Cerebellar nuclear complex (tissue), 1 donor: ENCODE measurements at regions not wholly inside any gene's neighbourhood (a gene's known extent, or its start where the extent isn't known, plus 50 kb on each side); places are given as distances from the start of the nearest gene placed in this dataset.

ENCODE experiments used
- DNase-seq, 2 experiments: peaks; one replicate each; lab custom pipeline; 2025; lab: John Stamatoyannopoulos, UW

DNA sequence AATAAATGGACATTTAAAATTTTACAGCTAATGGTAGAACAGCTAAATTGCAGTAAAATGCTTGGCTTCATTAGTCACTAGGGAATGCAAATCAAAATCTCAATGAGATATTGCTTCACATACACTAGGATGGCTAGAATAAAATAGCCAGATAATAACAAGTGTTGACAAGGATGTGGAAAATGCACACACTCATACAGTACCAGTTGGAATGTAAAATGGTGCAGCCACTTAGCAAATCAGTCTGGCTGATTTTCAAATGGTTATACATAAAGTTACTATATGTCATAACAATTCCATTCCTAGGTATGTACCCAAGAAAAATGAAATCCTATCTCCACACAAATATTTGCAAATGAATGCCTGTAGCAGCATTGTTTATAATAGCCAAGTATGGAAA is 452.1 kb downstream of the HDGFL1 start:
- DNase-seq: no peak

DNA sequence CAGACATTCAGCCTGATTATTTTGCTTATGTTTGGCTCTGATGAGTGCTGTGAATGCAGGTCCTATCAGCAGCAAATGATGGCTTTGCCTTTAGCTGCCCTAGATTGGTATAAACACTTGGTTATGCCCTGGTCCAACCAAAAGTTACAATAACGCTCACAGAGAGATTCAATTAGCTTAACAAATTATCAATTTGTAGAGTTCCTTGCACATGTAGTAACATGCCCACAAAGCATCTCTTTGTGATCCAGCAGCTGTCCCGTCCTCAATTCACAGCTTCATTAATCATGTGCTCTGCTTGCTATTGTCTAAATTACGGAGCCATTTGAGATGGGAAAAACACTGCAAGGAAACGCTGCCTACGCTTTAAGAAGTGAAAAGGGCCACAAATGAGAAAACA is 457.9 kb downstream of the HDGFL1 start:
- no peak for DNase-seq

DNA sequence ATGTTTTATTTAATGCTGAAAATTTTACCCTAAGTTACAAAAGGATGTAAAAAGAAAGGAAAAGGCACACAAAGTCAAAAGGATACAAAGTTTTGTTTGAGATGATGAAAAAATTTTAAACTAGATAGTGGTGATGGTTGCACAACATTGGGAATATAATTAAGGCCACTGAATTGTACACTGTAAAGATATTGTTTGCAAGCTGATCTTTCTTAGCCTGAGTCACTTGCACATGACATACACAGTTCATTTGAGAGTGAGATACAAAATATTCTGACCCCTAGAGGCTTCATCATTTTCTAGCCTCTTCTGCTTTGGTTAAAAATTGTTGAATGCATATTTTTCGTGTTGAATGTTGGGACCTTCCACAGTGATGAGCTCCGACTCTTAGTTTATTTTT is 462.6 kb downstream of the HDGFL1 start:
- DNase-seq: no peak

DNA sequence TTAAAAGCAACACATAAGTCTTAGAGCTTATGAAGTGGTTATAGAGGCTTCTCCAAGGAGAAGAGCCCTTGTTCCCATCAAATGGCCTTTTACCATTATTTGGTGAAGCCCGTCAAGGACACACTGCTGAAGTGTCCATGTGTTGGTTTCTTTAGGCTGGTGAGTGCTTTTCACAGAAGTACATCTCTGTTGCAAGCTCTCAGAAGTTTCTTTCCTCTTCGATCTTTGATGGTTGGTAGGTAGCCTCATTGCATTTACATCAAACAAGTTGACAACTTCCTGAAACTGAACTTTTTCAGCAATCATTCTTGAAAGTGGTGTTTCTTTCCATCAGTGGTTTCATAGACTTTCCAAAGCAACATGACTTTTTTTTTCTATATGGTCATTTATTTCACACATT is 465.6 kb downstream of the HDGFL1 start:
- no peak for DNase-seq

DNA sequence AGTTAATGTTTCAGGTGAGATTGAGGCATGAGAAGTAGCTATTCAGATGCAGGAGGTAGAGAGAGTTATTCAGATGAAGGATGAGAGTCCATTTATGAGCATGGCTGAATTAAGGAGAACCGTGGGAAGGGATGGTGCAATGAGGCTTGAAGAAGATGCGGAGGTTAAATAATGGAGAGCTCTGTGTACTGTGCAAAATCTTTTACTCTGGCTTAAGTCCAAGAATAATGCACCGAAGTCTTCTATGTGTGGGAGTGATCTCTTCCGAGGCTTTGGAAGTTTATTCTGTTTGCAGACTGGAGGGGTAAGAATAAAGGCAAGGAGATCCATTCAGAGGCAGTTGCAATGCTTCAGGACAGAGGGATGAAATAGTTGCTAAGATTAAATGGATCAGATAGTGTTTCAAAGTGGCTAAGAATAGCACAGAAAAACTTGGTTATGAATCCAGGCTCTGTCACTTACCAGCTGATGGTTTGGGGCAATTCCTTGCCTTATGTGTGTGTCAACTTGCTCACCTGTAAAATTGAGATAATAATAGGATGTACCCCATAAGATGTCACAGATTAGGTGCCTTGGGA is 467.1 kb downstream of the HDGFL1 start:
- DNase-seq: no peak

DNA sequence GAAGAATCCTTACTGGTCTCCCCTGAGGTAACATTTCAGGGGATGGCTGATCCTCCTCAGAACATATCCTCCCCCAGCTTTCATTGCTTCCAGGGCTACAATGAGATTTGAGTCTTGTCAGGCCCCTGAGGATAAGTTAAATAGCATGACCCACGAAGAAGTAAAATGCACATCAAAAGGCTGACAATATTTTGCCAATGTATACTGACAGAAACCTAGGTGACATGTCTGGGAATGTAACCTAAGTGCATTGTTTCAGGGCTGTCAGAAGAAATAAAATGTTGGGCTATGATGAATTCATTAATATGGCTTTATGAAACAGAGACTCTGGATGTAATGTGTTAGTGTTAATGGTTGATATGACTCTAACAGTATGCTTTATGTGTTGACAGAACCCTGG is 471.5 kb downstream of the HDGFL1 start:
- DNase-seq: no peak

DNA sequence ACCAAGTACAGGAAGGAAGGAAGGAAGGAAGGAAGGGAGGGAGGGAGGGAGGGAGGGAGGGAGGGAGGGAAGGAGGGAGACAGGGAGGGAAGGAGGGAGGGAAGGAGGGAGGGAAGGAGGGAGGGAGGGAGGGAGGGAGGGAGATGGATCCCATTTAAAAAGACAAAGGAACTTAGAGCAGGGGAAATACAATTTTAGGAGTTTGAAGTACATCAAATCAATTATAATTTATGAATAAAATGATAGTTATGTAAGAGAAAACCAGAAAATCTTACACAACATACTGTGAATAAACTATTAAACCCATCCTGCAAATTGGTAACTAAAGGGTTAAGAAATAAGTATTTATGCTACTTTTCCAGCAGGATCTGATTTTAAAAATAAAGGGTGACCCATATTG is 475.9 kb downstream of the HDGFL1 start:
- no peak for DNase-seq

DNA sequence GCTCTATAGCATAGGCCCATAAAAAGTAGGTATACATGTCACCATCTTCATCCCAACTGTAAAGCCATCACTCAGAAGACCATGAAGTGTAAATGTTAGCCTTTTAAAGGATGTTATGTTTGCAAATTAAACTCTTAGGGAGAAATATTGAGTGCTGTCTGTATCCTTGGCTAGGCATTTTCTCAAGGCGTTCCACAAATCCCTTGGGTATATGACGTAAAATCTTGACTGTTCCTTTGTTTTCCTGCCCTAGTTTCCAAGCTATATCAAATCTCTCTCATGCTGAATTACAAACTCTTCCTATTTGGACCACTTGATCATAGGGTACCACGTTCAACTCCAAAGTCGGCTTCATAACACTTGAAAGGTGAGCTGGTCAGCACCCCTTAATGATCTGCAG is 486.2 kb downstream of the HDGFL1 start:
- no peak for DNase-seq

DNA sequence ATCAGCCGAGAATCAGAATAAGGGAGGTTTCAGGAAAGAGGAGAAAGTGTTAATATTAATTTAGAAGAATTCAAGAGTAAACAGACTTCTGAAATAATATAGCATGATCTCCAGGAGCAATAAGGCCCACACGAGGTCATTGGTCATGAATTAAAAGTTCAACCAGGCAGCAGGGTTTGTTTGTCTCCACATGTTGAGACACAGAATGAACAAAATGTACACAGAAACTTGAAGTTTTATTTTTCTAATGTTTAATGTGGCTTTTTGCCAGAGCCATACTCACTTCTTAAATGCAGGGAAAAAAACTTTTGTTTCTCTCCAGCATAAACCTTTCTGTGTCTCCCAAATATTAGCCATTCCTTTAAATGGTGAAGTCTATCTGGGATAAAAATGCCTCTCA is 504.5 kb downstream of the HDGFL1 start:
- no peak for DNase-seq

DNA sequence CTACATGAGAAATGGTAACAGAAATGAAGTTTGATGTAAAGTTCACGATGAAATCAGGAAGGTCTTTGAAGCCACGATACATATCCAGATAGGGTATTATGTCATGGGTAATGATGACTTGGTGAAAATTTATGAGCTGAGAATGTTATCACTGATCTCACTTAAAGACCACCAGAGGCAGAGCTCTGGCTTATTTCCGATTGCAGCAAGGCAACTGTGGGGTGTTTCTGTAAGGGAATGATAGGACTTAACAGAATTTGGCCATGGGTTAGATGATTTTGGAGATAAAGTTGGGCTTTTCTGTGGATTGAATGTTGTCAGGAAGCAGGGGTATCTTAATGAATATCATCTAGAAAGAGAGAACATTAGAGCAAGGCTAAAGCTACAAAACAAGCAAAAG is 508.4 kb downstream of the HDGFL1 start:
- no peak for DNase-seq

DNA sequence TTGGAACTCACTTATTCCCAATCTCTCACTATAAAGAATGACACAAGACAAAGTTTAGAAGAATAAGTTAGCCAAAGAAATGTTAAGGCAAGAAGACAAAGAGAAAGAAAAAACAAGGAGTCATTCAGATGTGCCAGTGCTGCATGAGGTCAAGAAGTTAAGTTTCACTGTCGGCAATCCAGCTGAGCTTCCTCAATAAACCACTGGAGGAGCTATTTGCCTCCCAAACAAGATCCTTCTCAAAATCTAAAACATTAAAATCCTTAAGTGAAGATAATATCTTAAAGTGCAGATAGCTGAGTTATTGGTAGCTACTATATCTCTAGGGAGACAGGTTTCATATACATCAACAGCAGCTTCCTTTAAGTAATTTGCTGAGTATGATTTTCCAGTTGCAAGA is 512.3 kb downstream of the HDGFL1 start:
- no peak for DNase-seq

DNA sequence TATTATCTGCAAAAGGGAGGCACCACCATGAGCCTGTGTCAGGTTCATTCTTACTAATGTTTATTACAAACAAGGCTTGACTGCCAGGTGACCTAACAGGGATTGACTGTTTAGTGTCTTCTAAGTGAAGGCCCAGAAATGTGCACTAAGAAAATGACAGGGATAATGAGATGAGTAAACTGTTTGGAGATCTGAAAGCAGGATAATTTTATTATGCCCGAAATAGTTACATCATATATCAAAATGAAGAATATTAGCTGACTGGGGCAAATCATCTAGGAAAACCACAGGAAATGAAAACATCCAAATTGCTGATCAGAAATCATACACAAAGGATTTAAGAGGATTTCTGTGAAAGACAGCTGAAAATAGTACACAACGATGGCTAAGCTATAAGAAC is 516.7 kb downstream of the HDGFL1 start:
- no peak for DNase-seq

DNA sequence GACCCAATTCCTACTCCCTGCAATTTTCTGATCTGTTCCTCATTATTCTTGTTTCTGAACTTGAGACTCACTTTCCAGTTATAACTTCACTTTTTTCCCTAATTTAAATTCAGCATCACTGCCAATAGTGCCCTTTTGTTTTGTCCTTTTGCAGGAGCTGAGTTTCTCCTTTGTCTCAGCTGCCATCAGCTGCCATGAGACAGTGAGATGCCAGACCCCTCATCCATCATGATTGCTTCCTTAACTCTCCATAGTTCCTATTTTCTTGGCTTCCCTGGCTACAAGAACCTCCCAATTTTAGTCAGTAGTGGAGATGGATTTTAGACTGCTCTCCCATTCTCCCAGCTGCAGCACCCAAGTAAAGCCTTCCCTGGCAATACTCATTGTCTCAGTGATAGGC is 518.1 kb downstream of the HDGFL1 start:
- no peak for DNase-seq

DNA sequence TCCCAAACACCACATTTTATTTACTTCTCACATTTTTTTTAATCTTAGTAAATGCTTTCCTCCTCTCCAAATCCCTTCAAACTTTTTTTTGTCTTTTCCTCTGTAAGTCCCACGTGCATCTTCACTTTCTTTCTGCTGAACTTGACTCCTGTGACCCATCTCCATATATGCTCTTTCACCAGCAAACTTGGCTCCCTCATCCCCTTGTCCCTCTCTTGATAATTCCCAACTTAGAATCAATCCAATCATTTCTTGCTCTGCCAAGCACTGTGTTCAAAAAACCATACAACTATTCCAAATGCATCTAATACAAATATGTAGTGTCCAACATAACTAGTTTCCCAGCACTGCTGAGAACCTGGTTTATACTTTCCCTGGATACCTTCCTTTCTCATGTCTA is 519.4 kb downstream of the HDGFL1 start:
- DNase-seq: no peak

DNA sequence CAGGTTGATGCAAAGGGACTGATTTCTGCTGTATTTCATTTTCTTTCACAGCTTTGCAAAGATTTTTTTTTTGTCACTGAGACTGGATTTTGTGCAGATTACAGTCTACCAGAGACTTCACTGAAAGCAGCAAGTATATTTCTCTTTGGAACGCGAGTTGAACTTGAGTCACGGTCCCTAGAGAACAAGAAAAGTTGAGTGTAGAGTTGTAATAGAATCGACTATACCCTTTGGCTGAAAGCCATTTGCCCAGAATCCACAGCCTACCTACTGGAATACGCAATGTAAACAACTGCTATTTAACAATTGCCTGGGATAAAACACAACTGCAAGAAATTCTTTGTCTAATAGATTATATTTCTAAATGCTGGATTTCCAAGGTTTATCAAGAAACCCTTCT is 520.6 kb downstream of the HDGFL1 start:
- no peak for DNase-seq

DNA sequence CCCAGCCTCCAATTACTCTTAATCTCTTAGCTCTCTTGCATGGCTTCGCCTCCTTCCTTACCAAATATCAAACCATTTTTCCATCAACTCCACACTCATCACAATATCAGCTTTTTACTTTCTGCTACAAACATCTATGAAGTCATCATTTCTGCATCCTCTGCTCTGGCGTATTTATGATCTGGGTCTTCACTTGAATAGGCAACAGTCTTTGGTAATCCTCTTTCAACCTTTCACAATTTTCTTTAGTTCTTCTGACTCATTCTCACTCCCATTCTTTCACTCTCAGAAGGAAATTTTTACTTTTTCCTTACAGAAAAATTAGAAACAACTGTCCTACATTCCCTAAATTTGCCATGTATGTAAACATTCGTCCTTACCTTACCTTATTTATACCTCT is 522.4 kb downstream of the HDGFL1 start:
- no peak for DNase-seq

DNA sequence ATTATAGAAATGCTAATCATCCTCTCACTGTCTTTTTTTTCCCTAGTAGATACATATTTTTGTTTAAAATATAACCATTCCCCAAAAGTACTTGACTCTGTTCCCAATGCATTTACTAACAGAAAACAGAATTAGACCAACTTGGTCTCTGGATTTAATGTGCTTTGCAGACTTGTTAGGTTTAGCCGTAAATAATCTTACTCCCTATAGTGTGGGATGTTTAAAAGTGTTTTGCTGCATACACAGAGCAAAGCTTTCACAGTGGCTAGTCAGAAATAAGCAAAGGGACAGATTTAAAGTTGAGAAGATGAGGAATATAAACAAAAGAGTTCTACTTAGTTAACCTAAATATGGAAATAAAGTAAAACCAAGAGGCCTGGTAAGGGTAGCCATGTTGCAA is 527.5 kb downstream of the HDGFL1 start:
- DNase-seq: no peak

DNA sequence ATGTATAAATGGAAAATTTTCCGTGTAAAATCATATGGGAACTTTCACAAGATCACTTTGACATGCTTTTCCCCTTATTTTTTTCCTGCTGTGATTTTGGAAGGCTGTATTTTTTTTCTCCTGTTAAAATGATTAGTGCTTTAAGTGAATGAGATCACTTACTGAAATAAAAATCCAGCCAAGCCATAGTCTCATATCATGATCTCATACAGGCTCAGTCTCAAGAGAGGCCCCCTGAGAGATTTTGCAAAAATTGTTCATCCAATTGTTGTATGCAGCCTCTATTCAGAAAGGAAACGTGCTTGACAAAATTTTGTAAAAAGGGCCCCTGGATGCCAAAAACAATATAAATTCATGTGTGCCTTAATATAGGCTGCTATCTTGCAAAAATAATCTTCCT is 528.2 kb downstream of the HDGFL1 start:
- no peak for DNase-seq

DNA sequence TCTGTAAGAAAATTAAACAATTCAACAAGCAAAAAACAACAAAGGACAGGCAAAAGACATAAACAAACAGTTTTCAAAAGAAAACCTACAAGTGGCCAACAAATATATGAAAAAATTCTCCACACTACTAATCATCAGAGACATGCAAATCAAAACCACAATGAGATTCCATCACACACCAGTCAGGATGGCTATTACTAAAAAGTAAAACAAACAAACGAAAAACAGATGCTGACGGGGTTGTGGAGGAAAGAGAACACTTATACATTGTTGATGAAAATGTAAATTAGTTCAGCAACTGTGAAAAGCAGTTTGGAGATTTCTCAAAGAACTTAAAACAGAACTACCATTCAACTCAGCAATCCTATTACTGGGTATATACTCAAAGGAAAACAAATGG is 537.6 kb downstream of the HDGFL1 start:
- DNase-seq: no peak

DNA sequence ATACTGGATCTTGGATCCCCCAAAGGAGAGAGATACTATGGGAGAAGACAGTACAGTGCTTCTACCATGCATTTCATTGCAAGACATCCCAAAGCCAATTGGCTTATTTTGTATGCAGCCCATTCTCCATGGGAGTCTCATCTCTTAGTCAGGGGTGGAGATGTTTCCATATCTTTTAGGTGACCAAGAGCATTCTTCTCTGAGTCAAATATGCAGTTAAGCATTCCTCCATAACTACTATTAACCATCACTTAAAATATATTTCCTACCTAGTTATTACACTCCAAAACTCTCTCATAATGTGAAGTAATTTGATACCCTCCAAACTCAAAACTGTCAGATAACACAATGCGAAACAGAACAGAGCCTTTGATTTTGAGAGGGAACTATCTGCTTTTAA is 542.6 kb downstream of the HDGFL1 start:
- DNase-seq: no peak

DNA sequence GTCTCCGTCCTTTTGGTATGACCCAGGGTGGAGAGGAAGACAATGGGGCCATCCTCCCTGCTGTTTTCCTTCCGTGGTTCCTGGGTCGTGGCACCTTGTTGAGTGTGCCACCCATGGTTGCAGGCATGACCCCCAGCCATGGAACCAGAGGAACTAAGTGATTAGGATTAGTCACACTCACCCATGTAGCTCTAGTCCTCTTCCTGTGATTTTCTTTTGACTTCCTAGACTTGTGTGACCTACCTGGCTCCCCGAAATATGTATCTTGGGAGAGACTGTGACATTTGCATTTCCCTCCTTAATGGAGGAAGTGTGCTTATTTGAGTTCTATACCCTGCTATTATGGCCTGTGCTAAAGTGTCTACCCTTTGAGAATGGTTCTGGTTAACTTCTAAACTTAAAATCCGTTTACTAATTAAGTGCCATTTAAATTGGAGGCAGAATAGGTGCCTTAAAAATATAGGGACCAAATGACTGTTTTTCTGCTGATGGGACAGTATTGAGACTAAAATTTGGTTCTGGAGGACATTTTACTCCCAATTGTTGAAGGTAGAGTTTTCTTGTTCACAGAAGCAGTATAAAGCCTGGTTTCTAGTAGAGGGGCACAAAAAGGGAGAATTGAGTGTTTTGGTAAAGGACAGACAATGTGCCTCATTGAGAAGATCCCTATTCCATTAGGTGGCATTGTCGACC is 545.6 kb downstream of the HDGFL1 start:
- no peak for DNase-seq

DNA sequence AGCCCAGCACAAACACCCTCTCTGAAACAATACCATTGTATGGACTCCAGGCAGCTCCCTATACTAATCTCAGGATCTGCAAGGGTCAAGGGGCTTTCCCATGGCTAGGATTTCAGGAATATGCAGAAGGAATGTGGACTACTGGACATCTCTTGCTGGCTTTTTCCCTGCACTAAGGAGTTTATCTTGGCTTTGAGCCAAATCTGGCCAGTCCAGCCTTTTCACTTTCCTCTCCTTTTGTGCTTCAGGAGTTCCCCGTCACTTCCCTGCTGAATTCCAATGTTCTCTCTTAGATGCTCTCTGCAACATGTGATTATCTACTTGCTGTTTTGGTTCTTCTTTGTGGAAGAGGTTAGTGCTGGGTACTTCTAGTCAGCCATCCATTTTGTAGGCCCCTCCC is 568.2 kb downstream of the HDGFL1 start:
- no peak for DNase-seq

DNA sequence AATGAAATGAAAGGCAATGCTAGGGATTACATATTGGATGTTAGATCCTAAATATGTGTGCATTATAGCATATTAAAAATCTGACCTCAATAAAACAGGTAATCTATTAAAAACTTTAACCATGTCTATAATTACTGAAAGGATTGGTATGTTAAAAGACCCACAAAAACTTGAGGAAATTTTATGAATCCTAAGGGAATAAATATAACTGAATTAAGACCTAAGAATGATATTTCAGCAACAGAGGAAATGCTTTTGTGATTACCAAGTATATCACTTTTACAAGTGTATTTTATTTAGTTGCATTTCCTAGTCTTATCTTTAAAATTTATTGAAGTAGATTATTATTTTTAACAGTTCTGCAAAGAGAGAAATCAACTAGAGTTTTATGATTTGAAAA is 571.5 kb downstream of the HDGFL1 start:
- no peak for DNase-seq

DNA sequence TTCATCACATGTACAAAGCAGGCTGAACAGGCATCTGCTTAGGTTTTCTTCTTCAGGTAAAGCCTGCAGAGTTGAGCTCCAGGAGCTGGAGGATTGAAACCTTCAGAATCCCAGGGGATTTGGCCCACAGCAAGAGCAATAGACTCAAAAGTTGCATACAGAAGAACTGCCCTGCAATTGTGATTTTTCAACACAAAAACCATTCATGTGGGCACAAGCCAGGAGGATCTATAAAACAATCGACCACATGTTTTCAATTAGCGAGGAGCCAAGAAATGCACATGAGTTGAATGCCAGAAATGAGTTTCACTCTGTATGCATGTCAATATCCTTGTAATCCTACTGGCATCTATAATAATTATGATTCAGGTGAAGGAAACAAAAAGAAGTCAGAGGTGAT is 576.4 kb downstream of the HDGFL1 start:
- DNase-seq: no peak
